ENCODE measurements at regions not wholly inside any gene's neighbourhood (a gene's known extent, or its start where the extent isn't known, plus 50 kb on each side); places are given as distances from the start of the nearest gene placed in this dataset.
A peak's percentile ranks its signal among the peaks of the same experiment; 100 is the strongest.

- DNase-seq = no peak
Measured at GRCh38 chr11:79762279-79762921, 321.6 kb upstream of the TENM4 start.

GRCh38 chr11:79758325-79758724, 317.5 kb upstream of the TENM4 start:
- no peak for DNase-seq

- DNase-seq = no peak
Measured at GRCh38 chr11:79747406-79747805, 306.6 kb upstream of the TENM4 start.

- no peak for DNase-seq
Measured at GRCh38 chr11:79744941-79745340, 304.1 kb upstream of the TENM4 start.

GRCh38 chr11:79742176-79742575, 301.3 kb upstream of the TENM4 start:
- no peak for DNase-seq

GRCh38 chr11:79739591-79739990, 298.8 kb upstream of the TENM4 start:
- no peak for DNase-seq

GRCh38 chr11:79727221-79727620, 286.4 kb upstream of the TENM4 start:
- DNase-seq = no peak

- DNase-seq = no peak
Measured at GRCh38 chr11:79720115-79720514, 279.3 kb upstream of the TENM4 start.

- peak; percentile 16 for DNase-seq
Measured at GRCh38 chr11:79708319-79708932, 267.6 kb upstream of the TENM4 start.

GRCh38 chr11:79705648-79706047, 264.8 kb upstream of the TENM4 start:
- DNase-seq = no peak

- no peak for DNase-seq
Measured at GRCh38 chr11:79702303-79702702, 261.5 kb upstream of the TENM4 start.

- DNase-seq = no peak
Measured at GRCh38 chr11:79699246-79699645, 258.4 kb upstream of the TENM4 start.

- DNase-seq = no peak
Measured at GRCh38 chr11:79697905-79698304, 257.1 kb upstream of the TENM4 start.

- no peak for DNase-seq
Measured at GRCh38 chr11:79694368-79694767, 253.5 kb upstream of the TENM4 start.

- DNase-seq = no peak
Measured at GRCh38 chr11:79691445-79691844, 250.6 kb upstream of the TENM4 start.

GRCh38 chr11:79686703-79687419, 246.0 kb upstream of the TENM4 start:
- no peak for DNase-seq

GRCh38 chr11:79683930-79684329, 243.1 kb upstream of the TENM4 start:
- DNase-seq = no peak

GRCh38 chr11:79678780-79679452, 238.1 kb upstream of the TENM4 start:
- no peak for DNase-seq

- DNase-seq = no peak
Measured at GRCh38 chr11:79676396-79676795, 235.6 kb upstream of the TENM4 start.

GRCh38 chr11:79675081-79675480, 234.3 kb upstream of the TENM4 start:
- DNase-seq = no peak

- no peak for DNase-seq
Measured at GRCh38 chr11:79672786-79673185, 232.0 kb upstream of the TENM4 start.

GRCh38 chr11:79671401-79671800, 230.6 kb upstream of the TENM4 start:
- DNase-seq = no peak

- no peak for DNase-seq
Measured at GRCh38 chr11:79670882-79671281, 230.1 kb upstream of the TENM4 start.

GRCh38 chr11:79668575-79668974, 227.7 kb upstream of the TENM4 start:
- no peak for DNase-seq
